Endometrium (tissue), 2 donors: ENCODE measurements at regions not wholly inside any gene's neighbourhood (a gene's known extent, or its start where the extent isn't known, plus 50 kb on each side); places are given as distances from the start of the nearest gene placed in this dataset.
"Not testable (repeated sequence)": the region's sequence is repeated elsewhere in the genome, so short reads cannot be mapped to it uniquely, and the experiment has no call there.

Source experiments
- FAIRE-seq: peaks from 2 replicates; lab custom pipeline; 2012; peaks lifted over from hg19 to GRCh38; lab: Jason Lieb, UNC
- donor health status: control.
- donor health status: control.

GRCh38 chr2:116510117-116510671 is 1304.3 kb upstream of the DDX18 start:
- no peak for FAIRE-seq

GRCh38 chr2:116511426-116511825 is 1303.1 kb upstream of the DDX18 start:
- no peak for FAIRE-seq

GRCh38 chr2:116513991-116514390 is 1300.5 kb upstream of the DDX18 start:
- peak; percentile 18 for FAIRE-seq

GRCh38 chr2:116517936-116518335 is 1296.6 kb upstream of the DDX18 start:
- FAIRE-seq = no peak

- no peak for FAIRE-seq
Measured at GRCh38 chr2:116537811-116538210, 1276.7 kb upstream of the DDX18 start.

- no peak for FAIRE-seq
Measured at GRCh38 chr2:116545286-116546068, 1269.0 kb upstream of the DDX18 start.

GRCh38 chr2:116552738-116553419 is 1261.6 kb upstream of the DDX18 start:
- not testable (repeated sequence) for FAIRE-seq

GRCh38 chr2:116580209-116580608 is 1234.3 kb upstream of the DDX18 start:
- FAIRE-seq = no peak

- FAIRE-seq = no peak
Measured at GRCh38 chr2:116582850-116583249, 1231.6 kb upstream of the DDX18 start.

- FAIRE-seq = no peak
Measured at GRCh38 chr2:116585669-116586327, 1228.7 kb upstream of the DDX18 start.

GRCh38 chr2:116586328-116586689 is 1228.2 kb upstream of the DDX18 start:
- no peak for FAIRE-seq
